ENCODE measurements at regions not wholly inside any gene's neighbourhood (a gene's known extent, or its start where the extent isn't known, plus 50 kb on each side); places are given as distances from the start of the nearest gene placed in this dataset.

GRCh38 chr2:128449226-128450061 is 130.8 kb upstream of the HS6ST1 start:
- no peak for DNase-seq (ENCODE audit: low read depth in 1 of 2, low spot score in 1 of 2)
- Histone ChIP-seq H3K4me3 (replicated peaks; ENCODE audit: insufficient read depth, low read length) (no peak overlapping the region), H3K27ac (replicated peaks) (no peak overlapping the region), H3K27me3 (ENCODE audit: insufficient read depth, poor library complexity, severe bottlenecking) (no peaks in the 10 kb centered on the region)
- TF ChIP-seq POLR2AphosphoS5 (IDR thresholded peaks at IDR 0.05; ENCODE audit: low read depth) = no peak
- TF ChIP-seq SPI1 (IDR thresholded peaks at IDR 0.05; ENCODE audit: borderline replicate concordance, low read depth) = no peak
- no peak for TF ChIP-seq REST (IDR thresholded peaks at IDR 0.05; ENCODE audit: insufficient replicate concordance, low read depth)
- TF ChIP-seq CTCF (IDR thresholded peaks at IDR 0.05; ENCODE audit: insufficient read depth, low read length) = no peak
- TF ChIP-seq GABPA (IDR thresholded peaks at IDR 0.05; ENCODE audit: low read depth) = no peak

GRCh38 chr2:128450211-128451024 is 131.8 kb upstream of the HS6ST1 start:
- no peak for DNase-seq (ENCODE audit: low read depth in 1 of 2, low spot score in 1 of 2)
- no peaks in the 10 kb centered on the region for H3K27me3 ChIP-seq (ENCODE audit: insufficient read depth, poor library complexity, severe bottlenecking)
- no peak overlapping the region for H3K4me3 ChIP-seq (replicated peaks; ENCODE audit: insufficient read depth, low read length)
- TF ChIP-seq POLR2AphosphoS5 (IDR thresholded peaks at IDR 0.05; ENCODE audit: low read depth) (no peak), CTCF (IDR thresholded peaks at IDR 0.05; ENCODE audit: insufficient read depth, low read length) (no peak), SPI1 (IDR thresholded peaks at IDR 0.05; ENCODE audit: borderline replicate concordance, low read depth) (no peak), GABPA (IDR thresholded peaks at IDR 0.05; ENCODE audit: low read depth) (no peak), REST (IDR thresholded peaks at IDR 0.05; ENCODE audit: insufficient replicate concordance, low read depth) (no peak)
- H3K27ac ChIP-seq (replicated peaks) = no peak overlapping the region

GRCh38 chr2:128451084-128452023 is 132.7 kb upstream of the HS6ST1 start:
- Histone ChIP-seq H3K27me3 (ENCODE audit: insufficient read depth, poor library complexity, severe bottlenecking) (no peaks in the 10 kb centered on the region), H3K4me3 (replicated peaks; ENCODE audit: insufficient read depth, low read length) (no peak overlapping the region)
- DNase-seq (ENCODE audit: low read depth in 1 of 2, low spot score in 1 of 2) = no peak

More at GRCh38 chr2:128451084-128452023, 132.7 kb upstream of the HS6ST1 start:
- TF ChIP-seq REST (IDR thresholded peaks at IDR 0.05; ENCODE audit: insufficient replicate concordance, low read depth) = no peak
- TF ChIP-seq POLR2AphosphoS5 (IDR thresholded peaks at IDR 0.05; ENCODE audit: low read depth) = no peak
- TF ChIP-seq CTCF (IDR thresholded peaks at IDR 0.05; ENCODE audit: insufficient read depth, low read length) = no peak
- TF ChIP-seq GABPA (IDR thresholded peaks at IDR 0.05; ENCODE audit: low read depth) = no peak
- TF ChIP-seq SPI1 (IDR thresholded peaks at IDR 0.05; ENCODE audit: borderline replicate concordance, low read depth) = no peak
- H3K27ac ChIP-seq (replicated peaks) = no peak overlapping the region

All from HL-60 (cell line).